HepG2 (cell line): ENCODE measurements at regions not wholly inside any gene's neighbourhood (a gene's known extent, or its start where the extent isn't known, plus 50 kb on each side); places are given as distances from the start of the nearest gene placed in this dataset.

Experiments
- ATAC-seq: fragments of 200-7000 bp; cut with Tn5 transposase; 3 replicates; pipeline ENCODE4 v1.9.1; 2020; ENCODE audit warnings: mild to moderate bottlenecking, moderate library complexity
- BruUV-seq: library from RNA; stranded (reverse); fragments of 400-500 nt; replicated peaks from 2 replicates; lab custom pipeline; 2021; lab: Mats Ljungman, UMichigan
- CTCF ChIA-PET: fragments of 300-600 bp; formaldehyde crosslinking; extraction: SDS; loops from one replicate; lab custom pipeline; 2021; ENCODE audit warnings: low total read pairs, inconsistent platforms, low intra/inter-chr PET ratio; lab: Yijun Ruan, JAX
- POLR2A ChIA-PET: fragments of 350-600 bp; sonication (Branson Sonifier 250); formaldehyde crosslinking; loops from one replicate; lab custom pipeline; 2020; ENCODE audit warnings: antibody characterized with exemption, inconsistent platforms; lab: Yijun Ruan, JAX
- DNase-seq: peaks from one replicate; pipeline ENCODE4 v3.0.0-alpha.2; 2015; ENCODE audit warnings: low spot score
- FAIRE-seq: peaks from 3 replicates; lab custom pipeline; 2011; peaks lifted over from hg19 to GRCh38; lab: Jason Lieb, UNC
- H2AFZ ChIP-seq: one replicate; pipeline ENCODE4 v1.6.1; 2011; ENCODE audit warnings: low read length, inconsistent platforms
- H3K27ac ChIP-seq: fragments of 300-600 bp; 3 replicates; pipeline ENCODE4 v1.8.0; 2011; ENCODE audit warnings: mixed run types, mild to moderate bottlenecking, mixed read lengths, low read length, inconsistent platforms; ENCODE audit not compliant: insufficient read depth; ENCODE audit errors: extremely low read length
- H3K27me3 ChIP-seq, 2 experiments: fragments of 200-600 bp in 1 of 2; 2 replicates in 1 of 2; 3 replicates in 1 of 2; pipeline versions ENCODE4 v1.6.0 to v1.8.0; 2011; ENCODE audit warnings: low read length in 2 of 2, mild to moderate bottlenecking in 2 of 2, moderate library complexity in 2 of 2, inconsistent platforms in 1 of 2; ENCODE audit not compliant: insufficient read depth in 2 of 2, control insufficient read depth in 1 of 2
- H3K36me3 ChIP-seq, 2 experiments: fragments of 200-600 bp in 1 of 2; replicated peaks in 1 of 2; 2 replicates in 1 of 2; 3 replicates in 1 of 2; pipeline versions ENCODE4 v1.5.1 to v1.8.0; 2011; ENCODE audit warnings: low read length in 2 of 2, inconsistent platforms in 1 of 2; ENCODE audit not compliant: insufficient read depth in 2 of 2, control insufficient read depth in 1 of 2
- H3K4me1 ChIP-seq: 2 replicates; pipeline ENCODE4 v1.5.1; 2012; ENCODE audit warnings: low read length, inconsistent platforms; ENCODE audit not compliant: insufficient read depth
- H3K4me2 ChIP-seq: 2 replicates; pipeline ENCODE4 v1.6.0; 2011; ENCODE audit warnings: low read depth, low read length, inconsistent platforms
- H3K4me3 ChIP-seq, 3 experiments: fragments of 200-600 bp in 1 of 3; sonication (generic), shearing (Covaris generic) in 1 of 3; replicated peaks in 1 of 3; 2 replicates each; pipeline ENCODE4 v1.5.1; 2011 to 2016; ENCODE audit warnings: low read length in 3 of 3, inconsistent platforms in 2 of 3, low read depth in 2 of 3, mild to moderate bottlenecking in 2 of 3, control low read depth in 1 of 3, mixed read lengths in 1 of 3; ENCODE audit not compliant: insufficient read depth in 1 of 3
- H3K79me2 ChIP-seq: one replicate; pipeline ENCODE4 v1.6.1; 2011; ENCODE audit warnings: low read length, inconsistent platforms; ENCODE audit not compliant: insufficient read depth
- H3K9ac ChIP-seq: 2 replicates; pipeline ENCODE4 v1.6.0; 2011; ENCODE audit warnings: mild to moderate bottlenecking, low read depth, low read length, inconsistent platforms; ENCODE audit not compliant: insufficient read depth
- H3K9me3 ChIP-seq: 2 replicates; pipeline ENCODE4 v1.5.1; 2012; ENCODE audit warnings: mild to moderate bottlenecking, low read length
- H4K20me1 ChIP-seq: 2 replicates; pipeline ENCODE4 v1.6.0; 2011; ENCODE audit warnings: inconsistent platforms, mild to moderate bottlenecking, low read length, moderate library complexity; ENCODE audit not compliant: insufficient read depth
- GABPA ChIP-seq, 2 experiments: IDR thresholded peaks; 2 replicates each; pipeline ENCODE4 v1.6.1; 2011 to 2016; ENCODE audit warnings: low read depth in 2 of 2, low read length in 1 of 2, missing biosample characterization in 1 of 2, missing genetic modification characterization in 1 of 2
- HES4 ChIP-seq: sonication (generic); formaldehyde crosslinking; IDR thresholded peaks from 2 replicates; pipeline ENCODE4 v1.9.0; 2021; ENCODE audit warnings: mild to moderate bottlenecking, missing genetic modification reagents, borderline replicate concordance
- KLF11 ChIP-seq: IDR thresholded peaks from 2 replicates; pipeline ENCODE4 v1.6.1; 2016; ENCODE audit warnings: missing compliant biosample characterization
- MLX ChIP-seq: IDR thresholded peaks from 2 replicates; pipeline ENCODE4 v1.6.1; 2016
- MTA1 ChIP-seq: sonication (generic); formaldehyde crosslinking; IDR thresholded peaks from 2 replicates; pipeline ENCODE4 v1.4.0; 2020; ENCODE audit warnings: missing genetic modification reagents, mild to moderate bottlenecking, borderline replicate concordance
- SIX1 ChIP-seq: sonication (generic); formaldehyde crosslinking; IDR thresholded peaks from 2 replicates; pipeline ENCODE4 v1.4.0; 2020; ENCODE audit warnings: missing genetic modification reagents, borderline replicate concordance
- SNRNP70 ChIP-seq: fragments of 200-400 bp; formaldehyde crosslinking; IDR thresholded peaks from 2 replicates; pipeline ENCODE4 v1.6.1; 2017; ENCODE audit warnings: mild to moderate bottlenecking, low read depth, low read length, moderate library complexity
- SYNCRIP ChIP-seq: fragments of 200-400 bp; formaldehyde crosslinking; IDR thresholded peaks from 2 replicates; pipeline ENCODE4 v1.6.1; 2018; ENCODE audit warnings: mild to moderate bottlenecking, low read depth, low read length; ENCODE audit not compliant: insufficient read depth
- ZBTB21 ChIP-seq: sonication (generic); formaldehyde crosslinking; IDR thresholded peaks from 2 replicates; pipeline ENCODE4 v1.4.0; 2020; ENCODE audit warnings: missing genetic modification reagents
- ZFP91 ChIP-seq: sonication (generic); formaldehyde crosslinking; IDR thresholded peaks from 2 replicates; pipeline ENCODE4 v1.9.0; 2022; ENCODE audit warnings: missing genetic modification reagents, mild to moderate bottlenecking, borderline replicate concordance
- ZIK1 ChIP-seq: sonication (generic); formaldehyde crosslinking; IDR thresholded peaks from 2 replicates; pipeline ENCODE4 v1.5.0; 2020; ENCODE audit warnings: mild to moderate bottlenecking, low read depth, missing genetic modification reagents, borderline replicate concordance
- ZKSCAN1 ChIP-seq: fragments of 150-350 bp; IDR thresholded peaks from 2 replicates; pipeline ENCODE4 v1.6.1; 2014; ENCODE audit warnings: low read length
- ZNF383 ChIP-seq: sonication (generic); formaldehyde crosslinking; IDR thresholded peaks from 2 replicates; pipeline ENCODE4 v1.4.0; 2020; ENCODE audit warnings: missing genetic modification reagents, mild to moderate bottlenecking, borderline replicate concordance
- ZNF503 ChIP-seq: sonication (generic); formaldehyde crosslinking; IDR thresholded peaks from 2 replicates; pipeline ENCODE4 v1.4.0; 2020; ENCODE audit warnings: missing genetic modification reagents
- ZNF580 ChIP-seq: IDR thresholded peaks from 2 replicates; pipeline ENCODE4 v1.6.1; 2016; ENCODE audit warnings: low read depth, borderline replicate concordance
- ZNF775 ChIP-seq: sonication (generic); formaldehyde crosslinking; IDR thresholded peaks from 2 replicates; pipeline ENCODE4 v1.4.0; 2020; ENCODE audit warnings: missing genetic modification reagents, mild to moderate bottlenecking, moderate library complexity, borderline replicate concordance
- ZZZ3 ChIP-seq: sonication (generic); formaldehyde crosslinking; IDR thresholded peaks from 2 replicates; pipeline ENCODE4 v1.4.0; 2020; ENCODE audit warnings: missing genetic modification reagents, mild to moderate bottlenecking, borderline replicate concordance
- in situ Hi-C: cut with HindIII; loops from 2 replicates; pipeline ENCODE4 v1.10.0; 2017; ENCODE audit warnings: low pct_unique_long_range_greater_than_20kb; ENCODE audit not compliant: extremely low pct_ligation_motif_present
- intact Hi-C: fragments of 100-400 bp; cut with micrococcal nuclease; formaldehyde crosslinking; loops from one replicate; pipeline ENCODE4 v1.10.0; 2022; ENCODE audit not compliant: unreplicated experiment

GRCh38 chr5:130289132-130290088 lies 385.1 kb downstream of the CHSY3 start (continued):
- TF ChIP-seq ZKSCAN1 = no peak
- no peak for TF ChIP-seq MLX (CRISPR knock-in tag)
- no peak for TF ChIP-seq GABPA (IDR thresholded peaks at IDR 0.05; ENCODE audit: low read depth, low read length)
- TF ChIP-seq GABPA (CRISPR knock-in tag; IDR thresholded peaks at IDR 0.05; ENCODE audit: low read depth) = no peak
- TF ChIP-seq ZBTB21 (CRISPR knock-in tag) = no peak
- TF ChIP-seq SNRNP70 = no peak
- no peak for TF ChIP-seq ZZZ3 (CRISPR knock-in tag)
- no peak for TF ChIP-seq ZFP91
- no peak for TF ChIP-seq ZIK1 (CRISPR knock-in tag)

- Histone ChIP-seq H2AFZ (no peak overlapping the region), H3K36me3 (no peaks in the 10 kb centered on the region), H3K4me2 (no peak overlapping the region), H3K9me3 (peaks cover 7% of the 10 kb centered on the region), H3K27me3 (no peaks in the 10 kb centered on the region), H3K4me3 (no peak overlapping the region), H4K20me1 (no peaks in the 10 kb centered on the region), H3K9ac (no peak overlapping the region), H3K27ac (no peak overlapping the region), H3K79me2 (no peaks in the 10 kb centered on the region), H3K4me1 (no peaks in the 10 kb centered on the region)
- in situ Hi-C loops = no loop called here
- BruUV-seq = no TSS peak
- no peak for FAIRE-seq
- ATAC-seq = no peak
- DNase-seq = no peak
- ChIA-PET POLR2A (no interaction called here), CTCF (no interaction called here)
- intact Hi-C loops = no loop called here
- TF ChIP-seq SIX1 (CRISPR knock-in tag) (no peak), ZNF580 (CRISPR knock-in tag) (no peak), ZNF503 (CRISPR knock-in tag) (no peak), ZNF775 (CRISPR knock-in tag) (no peak), SYNCRIP (no peak), MTA1 (CRISPR knock-in tag) (no peak), HES4 (CRISPR knock-in tag) (no peak), KLF11 (no peak), ZNF383 (no peak)
These were observed 383.2 kb downstream of the CHSY3 start for GRCh38 chr5:130287438-130287837.
